ENCODE measurements at regions not wholly inside any gene's neighbourhood (a gene's known extent, or its start where the extent isn't known, plus 50 kb on each side); places are given as distances from the start of the nearest gene placed in this dataset.

DNA sequence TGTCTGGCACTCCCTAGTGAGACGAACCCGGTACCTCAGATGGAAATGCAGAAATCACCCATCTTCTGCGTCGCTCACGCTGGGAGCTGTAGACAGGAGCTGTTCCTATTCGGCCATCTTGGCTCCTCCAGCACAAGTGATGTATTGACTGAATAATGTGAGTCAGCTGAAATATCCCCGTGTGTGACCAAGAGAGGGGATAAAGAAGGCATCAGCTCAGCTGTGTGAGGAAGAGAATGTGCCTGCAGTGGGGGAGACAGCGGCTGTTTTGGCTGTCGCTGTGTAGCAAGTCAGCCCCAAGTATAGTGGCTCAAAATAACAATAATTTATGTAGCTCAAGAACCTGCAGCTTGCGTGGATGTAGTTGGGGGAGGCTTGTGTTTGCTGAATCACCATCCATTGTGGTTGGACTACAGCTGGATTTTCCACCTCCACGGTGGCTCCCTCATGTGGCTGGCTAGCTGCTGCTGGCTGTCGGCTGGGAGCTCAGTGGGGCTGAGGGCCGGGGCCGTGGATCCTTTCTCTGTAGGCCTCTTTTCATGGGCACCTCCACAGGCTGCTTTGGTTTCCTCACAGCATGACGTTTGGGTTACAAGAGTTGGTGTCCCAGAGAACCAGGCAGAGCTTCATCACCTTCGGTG is 434.5 kb downstream of the CCSER2 start:
- ChIA-PET CTCF (interaction anchor here (0.7 to 1.2 kb wide), 3 partner anchors 149 to 967 kb away, joined by 3 to 7 read pairs (median 3); no protein-coding TSS in a partner anchor), POLR2A (no interaction called here)
- no peak overlapping the region for H3K4me3 ChIP-seq (ENCODE audit: low read depth, low read length)
- H3K4me1 ChIP-seq (ENCODE audit: control insufficient read depth, insufficient read depth, low read length) = no peaks in the 10 kb centered on the region; the same call in 1 of the 2 replicates
- no peak overlapping the region for H3K27ac ChIP-seq (ENCODE audit: extremely low read depth, low read depth, low read length)
- no peaks in the 10 kb centered on the region for H3K36me3 ChIP-seq (ENCODE audit: control insufficient read depth in 2 of 2, insufficient read depth in 1 of 2, low read length in 2 of 2)
- no peaks in the 10 kb centered on the region for H3K9me3 ChIP-seq (ENCODE audit: control insufficient read depth, insufficient read depth, low read depth, low read length)
- TF ChIP-seq HIC1 (tag by site-specific recombination; IDR thresholded peaks at IDR 0.05) (no peak), SCRT1 (tag by site-specific recombination; IDR thresholded peaks at IDR 0.05; ENCODE audit: borderline replicate concordance) (no peak), ZNF664 (tag by site-specific recombination; IDR thresholded peaks at IDR 0.05) (no peak), EGR2 (tag by site-specific recombination; IDR thresholded peaks at IDR 0.05; ENCODE audit: low read depth) (no peak), MZF1 (tag by site-specific recombination; IDR thresholded peaks at IDR 0.05; ENCODE audit: borderline replicate concordance) (0 out of 2 replicates have a peak, but pooled peaks have one; percentile 23), ZNF335 (tag by site-specific recombination; conservative IDR thresholded peaks at IDR 0.05) (0 out of 2 replicates have a peak, but pooled peaks have one; percentile 2)

DNA sequence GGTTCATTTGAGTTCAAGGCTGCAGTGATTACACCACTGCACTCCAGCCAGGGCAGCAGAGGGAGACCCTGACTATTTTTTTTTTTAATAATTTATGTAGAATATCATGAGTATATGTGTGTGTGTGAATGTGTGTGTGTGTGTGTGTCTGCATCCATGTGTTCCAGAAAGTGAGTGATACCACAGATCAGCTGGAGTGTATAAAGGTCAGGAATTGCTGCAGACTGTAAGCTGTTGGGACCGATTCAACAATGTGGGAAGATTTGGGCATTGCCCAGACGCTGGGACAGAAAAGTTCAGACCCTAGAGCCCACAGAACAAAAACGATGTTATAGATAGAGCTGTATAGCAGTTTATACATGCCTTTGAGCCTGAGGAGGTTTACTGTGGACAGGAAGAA is 435.6 kb downstream of the CCSER2 start:
- no peak for TF ChIP-seq ZNF561 (tag by site-specific recombination; IDR thresholded peaks at IDR 0.05; ENCODE audit: borderline replicate concordance)
- no peak for TF ChIP-seq ZNF558 (tag by site-specific recombination; IDR thresholded peaks at IDR 0.05)
- TF ChIP-seq ZNF623 (tag by site-specific recombination; IDR thresholded peaks at IDR 0.05) = no peak
- no peak for TF ChIP-seq ZNF626 (tag by site-specific recombination; IDR thresholded peaks at IDR 0.05)
- no peak for TF ChIP-seq HOXD13 (CRISPR knock-in tag; IDR thresholded peaks at IDR 0.05; ENCODE audit: borderline replicate concordance)
- TF ChIP-seq ZFHX2 (tag by site-specific recombination; conservative IDR thresholded peaks at IDR 0.05) = no peak
- no peak for TF ChIP-seq KLF1 (tag by site-specific recombination; IDR thresholded peaks at IDR 0.05)
- TF ChIP-seq, protein P1, sequence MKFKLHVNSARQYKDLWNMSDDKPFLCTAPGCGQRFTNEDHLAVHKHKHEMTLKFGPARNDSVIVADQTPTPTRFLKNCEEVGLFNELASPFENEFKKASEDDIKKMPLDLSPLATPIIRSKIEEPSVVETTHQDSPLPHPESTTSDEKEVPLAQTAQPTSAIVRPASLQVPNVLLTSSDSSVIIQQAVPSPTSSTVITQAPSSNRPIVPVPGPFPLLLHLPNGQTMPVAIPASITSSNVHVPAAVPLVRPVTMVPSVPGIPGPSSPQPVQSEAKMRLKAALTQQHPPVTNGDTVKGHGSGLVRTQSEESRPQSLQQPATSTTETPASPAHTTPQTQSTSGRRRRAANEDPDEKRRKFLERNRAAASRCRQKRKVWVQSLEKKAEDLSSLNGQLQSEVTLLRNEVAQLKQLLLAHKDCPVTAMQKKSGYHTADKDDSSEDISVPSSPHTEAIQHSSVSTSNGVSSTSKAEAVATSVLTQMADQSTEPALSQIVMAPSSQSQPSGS (tag by site-specific recombination; IDR thresholded peaks at IDR 0.05; ENCODE audit: low read depth) = no peak
- TF ChIP-seq ZNF292 (tag by site-specific recombination; IDR thresholded peaks at IDR 0.05; ENCODE audit: borderline replicate concordance, low read depth) = no peak
- no peaks in the 10 kb centered on the region; the same call in 1 of the 2 replicates for H3K4me1 ChIP-seq (ENCODE audit: control insufficient read depth, insufficient read depth, low read length)
- no peak overlapping the region for H3K4me3 ChIP-seq (ENCODE audit: low read depth, low read length)
- H3K36me3 ChIP-seq (ENCODE audit: control insufficient read depth in 2 of 2, insufficient read depth in 1 of 2, low read length in 2 of 2) = no peaks in the 10 kb centered on the region
- ChIA-PET CTCF (no interaction called here), POLR2A (interaction anchor here (0.7 kb wide), 1 partner anchor 144 kb away, joined by 3 read pairs; no protein-coding TSS in a partner anchor)
- H3K9me3 ChIP-seq (ENCODE audit: control insufficient read depth, insufficient read depth, low read depth, low read length) = no peaks in the 10 kb centered on the region
- no peak overlapping the region for H3K27ac ChIP-seq (ENCODE audit: extremely low read depth, low read depth, low read length)

DNA sequence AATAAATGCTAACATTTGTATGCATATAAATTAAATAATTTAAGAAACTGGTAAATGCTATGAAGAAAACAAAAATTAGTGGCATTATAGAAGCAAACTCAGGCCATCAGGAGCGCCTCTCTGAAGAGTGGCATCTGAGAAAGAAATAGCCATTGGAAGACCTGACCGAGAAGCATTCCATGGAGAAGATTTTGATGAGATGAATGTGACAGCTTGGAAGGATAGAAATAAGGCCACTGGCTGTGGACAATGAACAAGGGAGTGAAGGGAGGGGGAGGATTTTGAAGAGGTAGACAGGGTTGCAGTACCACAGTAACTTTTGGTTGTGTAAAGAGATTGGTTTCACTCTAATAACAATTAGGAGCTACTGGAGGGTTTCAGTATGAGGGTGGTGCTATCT is 436.7 kb downstream of the CCSER2 start:
- H3K36me3 ChIP-seq (ENCODE audit: control insufficient read depth in 2 of 2, insufficient read depth in 1 of 2, low read length in 2 of 2) = no peaks in the 10 kb centered on the region
- no peaks in the 10 kb centered on the region for H3K9me3 ChIP-seq (ENCODE audit: control insufficient read depth, insufficient read depth, low read depth, low read length)
- ChIA-PET CTCF (interaction anchor here (0.6 kb wide), 1 partner anchor 57 kb away, joined by 4 read pairs; no protein-coding TSS in a partner anchor), POLR2A (interaction anchor here (0.9 kb wide), 1 partner anchor 11 kb away, joined by 3 read pairs; no protein-coding TSS in a partner anchor)
- H3K27ac ChIP-seq (ENCODE audit: extremely low read depth, low read depth, low read length) = no peak overlapping the region
- no peak overlapping the region for H3K4me3 ChIP-seq (ENCODE audit: low read depth, low read length)
- no peaks in the 10 kb centered on the region; the same call in 1 of the 2 replicates for H3K4me1 ChIP-seq (ENCODE audit: control insufficient read depth, insufficient read depth, low read length)
- TF ChIP-seq, protein P2, sequence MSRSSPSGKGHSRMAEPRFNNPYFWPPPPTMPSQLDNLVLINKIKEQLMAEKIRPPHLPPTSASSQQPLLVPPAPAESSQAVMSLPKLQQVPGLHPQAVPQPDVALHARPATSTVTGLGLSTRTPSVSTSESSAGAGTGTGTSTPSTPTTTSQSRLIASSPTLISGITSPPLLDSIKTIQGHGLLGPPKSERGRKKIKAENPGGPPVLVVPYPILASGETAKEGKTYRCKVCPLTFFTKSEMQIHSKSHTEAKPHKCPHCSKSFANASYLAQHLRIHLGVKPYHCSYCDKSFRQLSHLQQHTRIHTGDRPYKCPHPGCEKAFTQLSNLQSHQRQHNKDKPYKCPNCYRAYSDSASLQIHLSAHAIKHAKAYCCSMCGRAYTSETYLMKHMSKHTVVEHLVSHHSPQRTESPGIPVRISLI (tag by site-specific recombination; IDR thresholded peaks at IDR 0.05) = no peak
- TF ChIP-seq ZNF830 (tag by site-specific recombination; IDR thresholded peaks at IDR 0.05; ENCODE audit: low read depth) (no peak), ZNF571 (tag by site-specific recombination; IDR thresholded peaks at IDR 0.05) (no peak), ZNF221 (tag by site-specific recombination; IDR thresholded peaks at IDR 0.05; ENCODE audit: borderline replicate concordance) (no peak), ZNF776 (tag by site-specific recombination; IDR thresholded peaks at IDR 0.05; ENCODE audit: borderline replicate concordance) (no peak), ZSCAN16 (tag by site-specific recombination; IDR thresholded peaks at IDR 0.05) (no peak), ZNF549 (tag by site-specific recombination; IDR thresholded peaks at IDR 0.05) (no peak), SP2 (tag by site-specific recombination; IDR thresholded peaks at IDR 0.05) (no peak), PRDM1 (tag by site-specific recombination; IDR thresholded peaks at IDR 0.05) (no peak), ZNF610 (tag by site-specific recombination; IDR thresholded peaks at IDR 0.05; ENCODE audit: borderline replicate concordance) (no peak)
- TF ChIP-seq, protein P3, sequence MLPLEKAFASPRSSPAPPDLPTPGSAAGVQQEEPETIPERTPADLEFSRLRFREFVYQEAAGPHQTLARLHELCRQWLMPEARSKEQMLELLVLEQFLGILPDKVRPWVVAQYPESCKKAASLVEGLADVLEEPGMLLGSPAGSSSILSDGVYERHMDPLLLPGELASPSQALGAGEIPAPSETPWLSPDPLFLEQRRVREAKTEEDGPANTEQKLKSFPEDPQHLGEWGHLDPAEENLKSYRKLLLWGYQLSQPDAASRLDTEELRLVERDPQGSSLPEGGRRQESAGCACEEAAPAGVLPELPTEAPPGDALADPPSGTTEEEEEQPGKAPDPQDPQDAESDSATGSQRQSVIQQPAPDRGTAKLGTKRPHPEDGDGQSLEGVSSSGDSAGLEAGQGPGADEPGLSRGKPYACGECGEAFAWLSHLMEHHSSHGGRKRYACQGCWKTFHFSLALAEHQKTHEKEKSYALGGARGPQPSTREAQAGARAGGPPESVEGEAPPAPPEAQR (tag by site-specific recombination; IDR thresholded peaks at IDR 0.05) = no peak
